ENCODE measurements at regions not wholly inside any gene's neighbourhood (a gene's known extent, or its start where the extent isn't known, plus 50 kb on each side); places are given as distances from the start of the nearest gene placed in this dataset.

DNA sequence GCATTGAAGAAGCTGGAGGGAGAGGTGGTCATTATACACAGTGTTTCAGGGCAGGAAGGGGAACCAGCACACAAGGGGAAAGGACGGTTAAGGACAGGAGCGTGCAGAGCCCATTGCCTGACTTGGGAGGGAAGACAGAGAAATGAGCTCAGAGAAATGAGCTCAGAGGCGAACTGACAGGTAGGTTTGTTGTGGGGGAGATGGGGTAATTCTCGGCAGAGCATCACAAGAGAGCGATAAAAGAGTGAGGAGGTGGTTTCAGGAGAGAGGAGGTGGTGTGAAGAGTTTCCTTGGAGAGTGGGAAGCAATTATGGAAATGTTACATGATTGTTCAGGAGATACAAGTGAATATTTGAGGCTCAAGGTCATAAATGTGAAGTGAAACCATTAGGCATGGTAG, 61.0 kb downstream of the MRGPRX1 start:
- no peak for DNase-seq

DNA sequence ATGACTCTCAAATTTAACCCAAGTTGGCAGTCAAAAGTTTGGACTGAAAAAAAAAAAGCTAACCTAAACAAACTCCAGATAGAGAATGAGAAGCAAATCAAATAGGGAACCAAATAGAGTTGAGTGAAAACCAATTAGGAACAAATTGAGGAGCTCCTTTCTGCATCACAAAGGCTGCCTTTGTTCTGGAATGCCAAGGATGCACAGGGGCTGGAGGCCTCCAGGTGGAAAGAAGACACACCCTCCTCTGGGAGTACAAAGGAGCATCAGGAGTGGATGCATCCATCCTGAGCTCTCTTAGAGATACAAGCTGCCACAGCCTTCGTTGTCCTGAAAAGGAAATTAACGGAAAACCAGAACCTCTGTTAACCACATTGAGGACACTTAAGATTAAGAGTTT, 73.3 kb downstream of the MRGPRX1 start:
- no peak for DNase-seq

DNA sequence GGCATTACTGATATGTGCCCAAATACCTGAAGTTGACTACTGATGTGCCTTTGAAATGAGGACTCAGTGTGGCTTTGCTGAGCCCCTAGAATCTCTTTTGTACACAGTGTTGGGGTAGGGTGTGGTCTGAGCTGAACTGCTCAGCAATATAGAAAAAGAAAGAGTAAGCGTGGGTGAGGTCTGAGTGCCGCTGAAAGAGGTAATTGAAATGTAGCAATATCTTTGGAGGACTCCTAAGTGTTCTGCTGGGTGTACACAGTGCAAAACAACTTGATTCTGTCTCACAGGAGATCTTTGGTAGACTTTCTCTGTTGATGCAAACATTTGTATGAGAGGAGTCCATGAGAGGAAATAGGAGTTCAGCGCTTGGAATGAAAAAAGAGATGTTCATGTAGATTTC, 73.7 kb upstream of the PTPN5 start:
- no peak for DNase-seq

DNA sequence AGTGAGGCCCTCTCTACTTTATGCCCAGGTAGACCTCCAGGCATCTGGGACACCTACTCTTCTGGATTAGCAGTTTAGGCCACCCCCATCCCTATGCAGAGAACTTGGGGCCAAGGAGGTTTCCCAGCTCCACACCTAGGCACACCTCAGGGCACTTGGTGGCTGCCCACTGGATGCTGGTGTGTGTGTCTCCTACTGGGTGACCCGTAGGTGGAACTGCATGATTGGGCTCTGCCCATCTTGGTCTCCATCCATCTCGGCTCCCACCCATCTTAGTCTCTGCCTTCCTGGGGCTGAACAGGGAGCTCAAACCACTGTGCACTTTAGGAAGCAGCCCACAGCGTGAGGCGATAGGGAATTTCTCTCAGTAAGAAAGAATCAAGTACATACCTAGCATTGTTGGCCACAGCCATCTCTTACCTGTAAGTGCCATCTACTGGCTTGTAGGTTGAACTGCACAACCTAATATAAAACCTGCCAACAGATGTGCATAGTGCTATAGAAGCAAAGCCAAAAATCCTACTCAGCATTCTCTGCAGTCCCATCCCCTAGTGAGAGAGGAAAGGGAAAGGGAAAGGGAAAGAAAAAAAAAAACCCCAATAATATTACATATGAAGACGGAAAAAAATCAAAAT, 61.6 kb upstream of the PTPN5 start:
- peak; percentile 30 for DNase-seq

DNA sequence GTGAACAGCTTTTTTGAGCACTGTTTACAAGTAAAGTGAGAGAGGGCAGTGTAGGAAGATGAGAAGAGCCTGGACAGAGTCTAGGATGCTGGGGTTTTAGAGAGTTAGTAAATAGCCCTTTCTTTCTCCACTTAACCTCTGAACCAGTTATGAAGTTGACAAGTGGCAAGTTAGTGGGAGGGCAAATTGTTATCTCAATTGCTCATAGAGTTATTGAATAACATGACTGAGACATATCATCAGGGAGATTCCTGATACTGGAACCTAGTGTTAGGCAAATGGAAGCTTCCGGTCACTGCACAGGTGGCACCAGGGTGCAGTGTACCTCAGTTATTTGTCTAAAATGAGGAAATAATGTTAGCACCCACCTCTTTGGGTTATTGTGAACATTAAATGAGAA, 57.8 kb upstream of the PTPN5 start:
- DNase-seq: no peak

DNA sequence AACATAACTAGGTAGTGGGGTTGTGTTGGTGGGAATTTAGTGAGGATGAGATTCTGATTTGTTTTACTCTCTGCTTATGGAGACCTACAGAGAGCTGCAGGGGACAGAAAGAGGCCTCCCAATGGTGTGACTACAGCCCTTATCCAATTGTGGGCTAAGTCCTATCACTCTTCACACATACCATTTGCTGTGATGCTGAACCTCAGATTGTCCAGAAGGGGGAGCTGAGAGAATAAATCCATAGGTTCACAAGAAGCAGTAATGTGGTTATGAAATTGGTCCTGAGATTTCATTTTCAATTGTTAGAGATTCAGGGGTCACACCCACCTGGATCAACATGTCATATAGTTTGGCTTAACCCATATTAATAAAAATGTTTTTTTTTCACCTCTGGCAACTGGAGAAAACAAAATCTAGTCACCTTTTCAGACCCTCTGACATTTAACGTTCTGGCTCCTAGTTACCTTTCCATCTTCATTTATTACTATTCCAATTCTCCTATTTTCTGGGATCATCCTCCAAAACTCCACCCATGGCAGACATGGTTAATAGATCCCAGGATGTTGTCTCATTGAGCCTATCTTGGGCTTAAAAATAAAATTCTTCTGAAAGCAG, 53.3 kb upstream of the PTPN5 start:
- DNase-seq: peak; percentile 28

All from activated CD4-positive, alpha-beta T cell treated with anti-CD3 and anti-CD28 coated beads, Interleukin-2, Interleukin-6, amounts not matched to agents 100 ng/mL and 50 ng/mL, durations not matched to agents 16 hours and 8 hours (primary cell).